Stimulated activated CD8-positive, alpha-beta memory T cell treated with anti-CD3 and anti-CD28 coated beads, Interleukin-12 subunit alpha, Interleukin-12 subunit beta, amount 100 ng/mL, for 1 hour (primary cell): ENCODE measurements at regions not wholly inside any gene's neighbourhood (a gene's known extent, or its start where the extent isn't known, plus 50 kb on each side); places are given as distances from the start of the nearest gene placed in this dataset.

Experiments used
- DNase-seq: peaks from one replicate; pipeline ENCODE4 v3.0.0-alpha.2; 2020; ENCODE audit warnings: low read depth

GRCh38 chr1:56417646-56418045 lies 161.7 kb downstream of the PLPP3 start:
- DNase-seq = no peak

GRCh38 chr1:56416495-56416894 lies 162.9 kb downstream of the PLPP3 start:
- DNase-seq = no peak

GRCh38 chr1:56415720-56416119 lies 163.6 kb downstream of the PLPP3 start:
- DNase-seq = no peak

- no peak for DNase-seq
Observed at GRCh38 chr1:56415258-56415657, 164.1 kb downstream of the PLPP3 start.

GRCh38 chr1:56414728-56415224 lies 164.6 kb downstream of the PLPP3 start:
- DNase-seq = no peak

- DNase-seq = no peak
Observed at GRCh38 chr1:56413671-56414199, 165.6 kb downstream of the PLPP3 start.

- DNase-seq = no peak
Observed at GRCh38 chr1:56411484-56412180, 167.7 kb downstream of the PLPP3 start.

GRCh38 chr1:56411021-56411420 lies 168.3 kb downstream of the PLPP3 start:
- DNase-seq = no peak

GRCh38 chr1:56410405-56410804 lies 169.0 kb downstream of the PLPP3 start:
- DNase-seq = no peak

GRCh38 chr1:56409112-56409691 lies 170.2 kb downstream of the PLPP3 start:
- DNase-seq = no peak

- DNase-seq = no peak
Observed at GRCh38 chr1:56406821-56407220, 172.5 kb downstream of the PLPP3 start.

GRCh38 chr1:56404561-56405030 lies 174.8 kb downstream of the PLPP3 start:
- no peak for DNase-seq

- no peak for DNase-seq
Observed at GRCh38 chr1:56404066-56404465, 175.3 kb downstream of the PLPP3 start.

GRCh38 chr1:56403321-56403720 lies 176.0 kb downstream of the PLPP3 start:
- DNase-seq = no peak

- DNase-seq = no peak
Observed at GRCh38 chr1:56401191-56401590, 178.2 kb downstream of the PLPP3 start.

- no peak for DNase-seq
Observed at GRCh38 chr1:56400526-56400925, 178.8 kb downstream of the PLPP3 start.

- no peak for DNase-seq
Observed at GRCh38 chr1:56399795-56400194, 179.6 kb downstream of the PLPP3 start.

GRCh38 chr1:56399326-56399725 lies 180.0 kb downstream of the PLPP3 start:
- no peak for DNase-seq

- DNase-seq = no peak
Observed at GRCh38 chr1:56397811-56398231, 181.5 kb downstream of the PLPP3 start.

GRCh38 chr1:56397409-56397808 lies 182.0 kb downstream of the PLPP3 start:
- DNase-seq = no peak

- DNase-seq = no peak
Observed at GRCh38 chr1:56396581-56396980, 182.8 kb downstream of the PLPP3 start.

- no peak for DNase-seq
Observed at GRCh38 chr1:56395776-56396175, 183.6 kb downstream of the PLPP3 start.

GRCh38 chr1:56394298-56394697 lies 185.1 kb downstream of the PLPP3 start:
- DNase-seq = no peak
